GM21528 (cell line): ENCODE measurements at regions not wholly inside any gene's neighbourhood (a gene's known extent, or its start where the extent isn't known, plus 50 kb on each side); places are given as distances from the start of the nearest gene placed in this dataset.
A peak's percentile ranks its signal among the peaks of the same experiment; 100 is the strongest.

Experiments used
- ATAC-seq: cut with Tn5 transposase; IDR thresholded peaks from one replicate; pipeline ENCODE4 v1.9.1; 2021; ENCODE audit warnings: mild to moderate bottlenecking, moderate library complexity; ENCODE audit not compliant: unreplicated experiment, low FRiP score

DNA sequence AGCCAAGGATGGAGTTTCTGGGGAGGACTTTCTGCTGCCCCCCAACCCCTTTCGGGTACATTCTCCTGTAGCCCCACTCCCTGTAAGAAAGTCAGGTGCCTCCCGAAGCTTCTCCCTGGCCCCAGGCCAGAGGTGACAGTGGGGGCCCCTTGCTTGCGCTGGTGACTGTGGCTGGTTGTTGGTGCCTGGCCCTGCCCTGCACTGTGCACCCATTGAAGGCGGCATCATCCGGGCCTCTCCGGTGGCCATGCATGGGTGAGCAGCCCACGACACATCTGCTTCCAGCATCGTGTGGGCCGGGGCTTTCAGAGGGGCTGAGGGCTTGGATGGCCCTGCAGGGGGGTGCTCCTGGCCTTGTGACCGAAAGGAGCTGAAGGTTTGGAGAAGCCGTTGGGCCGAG lies 297.0 kb downstream of the SEC14L1 start:
- no peak for ATAC-seq

DNA sequence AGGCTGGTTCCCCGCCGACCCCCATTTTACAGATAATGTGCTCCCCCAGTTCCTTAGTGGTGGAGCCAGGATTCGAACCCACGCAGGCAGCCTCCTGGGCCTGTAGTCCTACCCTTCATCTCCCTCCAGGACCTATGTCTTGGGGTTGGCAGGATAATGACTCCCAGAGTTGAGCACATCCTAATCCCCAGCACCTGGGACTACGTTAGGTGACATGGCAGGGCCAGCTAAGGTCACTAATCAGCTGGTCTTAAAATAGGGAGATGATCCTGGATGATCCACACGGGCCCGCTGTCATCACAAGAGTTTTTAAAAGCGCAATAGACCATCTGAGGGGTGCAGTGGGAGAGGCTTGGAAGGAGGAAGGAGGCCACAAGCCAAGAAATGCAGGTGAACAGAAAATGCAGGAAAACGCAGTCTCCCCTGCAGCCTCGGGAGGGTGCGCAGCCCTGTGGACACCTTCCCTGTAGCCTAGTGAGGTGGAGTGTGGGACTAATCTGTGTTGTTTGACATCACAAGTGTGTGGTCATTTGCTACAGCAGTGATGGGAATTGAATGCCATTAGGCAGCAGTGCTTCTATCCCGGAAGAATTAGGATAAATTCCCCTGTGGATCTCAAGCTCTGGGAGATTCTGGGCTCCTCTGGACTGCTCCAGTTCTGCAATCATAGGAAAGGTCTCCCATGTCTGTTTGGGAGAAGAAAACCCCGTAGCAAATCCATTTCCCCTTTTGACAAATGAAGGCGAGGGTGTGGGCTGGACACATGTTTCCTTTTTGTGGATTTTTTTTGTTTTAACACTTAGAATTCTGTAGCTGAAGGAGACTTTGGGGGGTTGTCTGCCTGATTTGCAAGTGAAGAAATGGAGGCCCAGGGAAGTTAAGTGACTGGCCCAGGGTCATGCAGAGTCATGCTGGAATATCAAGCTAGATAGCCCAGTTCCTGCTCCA lies 297.7 kb downstream of the SEC14L1 start:
- no peak for ATAC-seq

DNA sequence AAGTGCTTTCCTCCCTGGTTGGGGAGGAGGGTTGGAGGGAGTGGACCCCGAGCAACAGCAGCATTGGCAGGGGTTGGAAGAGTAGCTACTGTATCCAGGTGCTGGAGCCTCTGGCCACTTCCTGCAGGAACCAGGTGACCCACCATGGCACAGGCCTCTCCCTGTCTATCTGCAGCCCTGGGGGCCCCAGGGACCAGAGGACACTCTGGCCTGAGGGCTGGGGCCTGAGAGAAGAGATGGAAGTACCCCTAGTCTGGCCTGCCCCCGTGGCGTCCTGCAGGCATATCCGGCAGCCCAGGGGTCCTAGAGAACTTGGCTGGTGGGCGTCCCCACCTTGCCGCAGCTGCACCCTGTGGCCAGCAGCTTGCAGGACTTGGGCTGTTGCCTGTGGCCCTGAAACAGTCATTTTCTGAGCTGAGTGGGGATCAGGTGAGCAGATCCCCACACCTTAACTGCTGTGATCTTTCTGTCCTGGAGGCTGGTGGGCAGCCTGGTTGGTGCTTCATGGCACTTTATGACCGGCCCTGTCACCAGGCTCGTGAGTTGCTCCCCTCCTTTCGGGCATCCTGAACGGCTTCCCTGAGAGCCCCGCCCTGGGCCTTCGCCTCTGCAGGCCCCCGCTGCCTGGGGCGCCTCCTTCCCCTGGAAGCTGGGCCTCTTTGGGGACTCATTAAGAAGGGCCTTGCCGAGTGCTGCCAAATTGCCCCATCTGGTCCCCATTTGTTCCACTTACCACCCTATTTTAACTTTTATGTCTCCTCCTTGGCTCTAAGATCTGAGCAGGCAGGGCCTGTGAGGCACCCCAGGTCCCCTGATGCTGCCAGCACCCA lies 298.6 kb downstream of the SEC14L1 start:
- no peak for ATAC-seq

DNA sequence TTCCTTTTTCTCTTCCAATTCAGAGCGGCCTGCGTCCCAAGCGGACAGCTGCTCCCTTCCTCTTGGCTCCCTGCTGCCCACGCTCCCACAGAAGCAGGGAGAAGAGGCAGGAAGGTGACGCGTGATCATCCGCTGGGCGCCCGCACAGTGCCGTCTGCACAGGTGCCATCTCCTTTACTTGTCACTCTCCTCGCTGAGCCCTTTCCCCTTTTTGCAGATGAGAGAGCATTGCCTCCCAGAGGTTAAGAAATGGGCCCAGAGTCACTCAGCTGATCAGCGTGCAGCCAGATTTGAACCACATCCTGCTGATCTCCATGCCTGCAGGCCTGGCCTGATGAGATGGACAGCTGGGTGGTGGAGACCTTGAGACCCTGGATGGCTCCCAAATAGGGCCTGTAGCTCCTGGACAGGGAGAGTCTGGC lies 299.8 kb downstream of the SEC14L1 start:
- no peak for ATAC-seq

DNA sequence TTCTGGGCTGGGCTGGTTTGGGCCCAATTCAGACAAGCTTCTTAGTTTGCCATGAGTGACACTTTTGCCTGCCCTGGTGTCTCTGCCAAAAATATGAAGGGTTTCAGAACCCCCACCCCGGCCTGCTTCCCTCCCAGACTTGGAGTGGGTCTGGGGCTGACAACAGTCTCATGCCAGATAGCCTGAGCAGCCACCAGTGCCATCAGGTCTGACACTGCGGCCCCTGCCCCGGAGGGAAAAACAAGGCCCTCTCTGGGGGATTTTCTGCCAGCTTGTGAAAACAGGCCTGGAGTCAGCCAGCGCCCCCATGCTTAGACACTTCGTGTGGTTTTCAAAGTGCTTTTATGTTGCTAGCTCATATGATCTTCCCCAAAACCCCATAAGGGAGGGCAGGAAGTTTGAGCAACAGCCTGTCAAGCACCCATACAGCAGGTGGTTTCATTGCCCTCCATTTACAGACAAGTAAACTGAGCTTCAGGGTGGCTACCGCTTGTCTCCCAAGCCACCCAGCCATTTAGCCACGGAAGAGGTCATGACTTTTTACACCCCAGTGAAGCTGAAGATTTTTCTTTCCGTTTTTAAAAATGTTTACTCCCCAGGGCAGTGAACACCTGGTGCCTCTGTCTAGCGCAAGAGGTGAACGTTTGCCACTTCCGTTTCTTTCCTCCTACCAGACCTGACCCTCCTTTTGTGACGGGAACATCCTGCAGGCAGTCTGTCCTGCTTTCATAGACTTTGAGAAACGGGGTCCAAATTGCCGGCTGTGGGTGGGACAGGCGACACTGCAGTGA lies 300.6 kb downstream of the SEC14L1 start:
- ATAC-seq, result peak; percentile 40

DNA sequence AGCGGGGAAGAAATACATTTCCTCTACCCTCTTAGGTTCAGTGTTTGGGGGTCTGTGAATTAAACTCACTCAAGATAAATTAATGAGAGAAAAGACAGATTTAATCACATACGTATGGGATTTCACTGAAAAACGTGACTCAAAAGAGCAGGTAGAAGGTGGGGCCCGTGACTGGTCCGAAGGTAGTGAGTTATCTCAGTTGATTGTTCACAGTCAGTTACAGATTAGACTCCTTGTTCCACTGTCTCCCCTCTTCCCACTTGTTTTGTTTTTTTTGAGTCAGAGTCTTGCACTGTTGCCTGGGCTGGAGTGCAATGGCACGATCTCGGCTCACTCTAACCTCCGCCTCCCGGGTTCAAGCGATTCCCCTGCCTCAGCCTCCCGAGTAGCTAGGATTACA lies 301.2 kb downstream of the SEC14L1 start:
- ATAC-seq, result no peak

DNA sequence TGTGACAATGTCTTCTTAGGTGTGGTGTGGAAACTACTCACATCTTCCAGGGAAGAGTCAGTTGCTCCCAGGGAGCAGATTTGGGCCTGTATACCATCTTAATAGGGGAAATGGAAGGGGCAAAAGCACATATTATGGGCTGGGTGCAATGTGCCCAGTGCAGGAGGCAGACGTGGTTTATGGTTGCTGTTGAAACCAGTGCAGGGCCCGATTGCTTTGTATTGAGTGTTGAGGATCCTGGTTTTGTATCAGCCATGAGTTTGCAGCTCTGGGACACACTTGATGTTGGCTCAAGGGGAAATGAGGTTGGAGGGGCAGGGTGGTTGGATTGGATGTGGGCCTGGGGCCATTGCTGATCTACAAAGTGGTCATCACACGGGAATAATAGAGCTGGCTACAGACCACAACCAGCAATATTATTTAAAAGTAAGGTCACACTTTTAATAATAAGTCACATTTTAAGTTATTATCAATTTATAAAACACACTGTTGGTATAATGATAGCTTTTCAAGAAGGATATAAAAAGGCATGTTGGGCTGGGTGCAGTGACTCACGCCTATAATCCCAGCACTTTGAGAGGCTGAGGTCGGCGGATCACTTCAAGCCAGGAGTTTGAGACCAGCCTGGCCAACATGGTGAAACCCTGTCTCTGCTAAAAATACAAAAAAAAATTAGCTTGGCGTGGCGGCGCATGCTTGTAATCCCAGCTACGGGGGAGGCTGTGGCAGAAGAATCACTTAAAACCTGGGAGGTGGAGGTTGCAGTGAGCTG lies 302.4 kb downstream of the SEC14L1 start:
- ATAC-seq, result no peak

DNA sequence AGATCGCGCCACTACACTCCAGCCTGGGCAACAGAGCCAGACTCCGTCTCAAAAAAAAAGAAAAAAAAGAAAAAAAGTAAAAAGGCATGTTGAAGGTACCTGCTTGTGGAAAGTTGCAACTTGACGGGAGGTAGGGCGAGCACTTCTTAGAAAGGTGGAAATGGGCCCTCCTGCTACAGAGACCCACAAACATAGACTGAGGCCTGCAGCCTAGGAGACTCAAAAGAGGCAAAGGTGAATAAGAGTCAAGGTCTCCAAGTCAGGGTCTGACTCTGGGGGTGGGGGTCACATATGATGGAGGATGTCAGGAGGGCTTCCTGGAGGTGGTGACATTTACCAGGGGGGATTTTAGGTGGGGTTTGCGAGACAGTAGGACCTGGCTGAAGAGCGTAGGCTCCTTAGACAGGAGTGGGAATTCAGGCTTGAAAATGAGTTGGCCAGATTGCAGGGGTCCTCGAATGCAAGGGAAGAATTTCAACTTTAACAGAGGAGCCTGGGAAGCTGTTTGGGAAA lies 303.0 kb downstream of the SEC14L1 start:
- ATAC-seq, result no peak

DNA sequence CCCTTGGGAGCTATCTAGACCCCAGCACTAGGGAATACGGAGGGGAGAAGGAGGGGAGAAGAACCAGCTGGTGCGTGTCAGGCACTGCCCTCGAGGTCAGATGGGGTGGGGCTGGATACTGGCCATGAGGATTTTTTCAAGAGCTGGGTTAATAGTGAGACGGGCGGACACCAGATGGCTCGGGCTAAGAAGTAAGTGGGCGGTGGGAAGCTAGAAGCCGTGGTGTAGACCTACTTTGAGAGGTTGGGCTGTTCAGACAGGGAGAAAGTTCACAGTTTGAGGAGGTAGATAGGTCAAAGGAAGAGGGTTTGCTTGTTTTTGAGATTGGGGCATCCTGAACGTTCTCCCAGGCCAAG lies 303.8 kb downstream of the SEC14L1 start:
- no peak for ATAC-seq

DNA sequence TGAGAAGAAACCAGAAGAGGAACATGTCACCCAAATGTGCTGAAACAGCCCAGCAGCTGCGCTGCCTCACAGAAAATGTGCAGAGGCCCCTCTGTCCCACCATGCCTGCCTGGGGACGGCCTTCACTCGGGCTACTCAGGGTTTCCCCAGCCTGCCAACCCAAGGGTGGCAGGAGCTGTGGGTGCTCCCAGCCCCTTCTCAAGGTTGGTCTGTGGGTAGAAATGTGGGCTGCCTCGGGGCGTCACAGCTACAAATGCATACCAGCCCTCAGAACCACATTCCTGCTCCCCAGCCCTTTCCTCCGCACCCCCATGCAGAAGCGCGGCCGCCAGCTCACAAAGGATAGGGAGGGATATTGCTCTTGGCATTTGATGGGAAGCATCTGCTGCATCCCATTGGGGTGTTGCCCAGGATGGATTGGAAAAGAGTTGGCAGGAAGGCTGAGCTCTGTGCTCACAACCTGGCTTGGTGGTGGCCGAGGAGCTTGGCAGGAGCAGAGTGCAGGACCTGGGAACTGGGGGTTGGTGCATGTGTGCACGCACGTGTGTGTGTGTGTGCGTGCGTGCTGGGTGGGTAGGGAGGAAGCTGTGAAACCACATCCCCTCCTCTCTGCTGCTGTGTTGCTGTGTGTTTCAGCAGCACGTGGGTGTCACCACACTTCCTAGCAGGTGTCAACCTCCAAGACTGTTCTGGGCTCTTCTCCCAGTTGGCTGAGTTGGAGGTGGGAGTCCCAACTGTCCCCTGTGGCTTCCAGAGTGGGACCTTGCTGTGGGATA lies 304.4 kb downstream of the SEC14L1 start:
- ATAC-seq, result no peak

DNA sequence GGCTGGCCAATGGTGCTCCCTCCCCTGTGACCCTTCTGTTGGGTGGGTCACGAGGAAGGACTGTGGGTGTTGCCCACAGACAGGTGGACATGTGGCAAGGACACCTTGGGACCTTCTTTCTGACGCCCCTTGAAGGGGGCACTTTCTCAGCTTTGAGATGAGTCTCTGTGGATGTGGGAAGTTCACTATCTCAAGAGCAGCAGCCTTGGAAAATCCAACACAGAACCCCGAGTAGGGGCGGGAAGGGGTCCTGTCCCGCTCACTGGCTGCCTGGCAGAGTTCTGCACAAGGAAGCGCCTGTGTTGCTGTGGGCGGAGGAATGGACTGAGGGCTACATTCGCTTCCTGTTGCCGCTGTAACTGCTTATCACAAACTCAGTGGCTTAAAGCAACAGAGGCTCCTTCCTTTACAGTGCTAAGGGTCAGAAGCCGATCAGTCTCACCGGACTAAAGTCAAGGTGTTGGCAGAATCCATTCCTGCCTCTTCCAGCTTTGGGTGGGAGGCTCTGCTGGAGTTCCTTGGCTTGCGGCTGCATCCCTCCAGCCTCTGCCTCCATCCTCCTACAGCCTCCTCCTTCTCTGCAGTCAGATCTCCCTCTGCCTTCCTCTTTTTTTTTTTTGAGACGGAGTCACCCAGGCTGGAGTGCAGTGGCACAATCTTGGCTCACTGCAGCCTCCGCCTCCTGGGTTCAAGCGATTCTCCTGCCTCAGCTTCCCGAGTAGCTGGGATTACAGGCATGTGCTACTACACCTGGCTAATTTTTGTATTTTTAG lies 305.2 kb downstream of the SEC14L1 start:
- no peak for ATAC-seq

DNA sequence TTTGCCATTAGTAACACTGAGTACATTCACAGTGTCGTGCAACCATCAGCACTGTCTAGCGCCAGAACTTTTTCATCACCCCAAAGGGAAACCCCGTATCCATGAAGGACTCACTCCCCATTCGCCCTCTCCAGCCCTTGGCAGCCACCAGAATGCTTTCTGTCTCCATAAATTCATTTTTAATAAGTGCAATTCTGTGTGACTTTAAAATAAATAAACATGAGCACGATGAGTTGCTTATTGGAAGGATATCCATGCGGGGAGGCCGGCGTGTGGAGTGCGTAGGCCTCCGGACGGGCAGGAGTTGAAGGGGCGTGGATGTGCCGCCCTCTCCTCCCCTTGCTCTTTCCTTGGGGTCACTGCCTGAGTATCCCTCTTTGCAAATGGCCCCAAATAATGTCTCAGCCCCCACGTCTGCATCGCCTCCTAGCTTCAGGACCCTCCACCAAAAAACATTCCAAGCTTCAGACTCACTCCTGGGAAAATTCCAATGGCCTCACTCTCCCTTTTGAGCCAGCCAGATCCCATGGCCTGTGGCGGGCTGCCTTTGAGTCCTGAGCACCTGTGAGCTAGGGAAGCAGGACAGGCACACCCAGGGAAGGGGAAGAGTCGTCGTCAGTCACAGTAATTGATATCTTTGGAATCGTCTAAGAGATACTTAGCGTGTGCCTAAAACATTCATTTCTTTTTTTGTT lies 306.3 kb downstream of the SEC14L1 start:
- ATAC-seq, result no peak

DNA sequence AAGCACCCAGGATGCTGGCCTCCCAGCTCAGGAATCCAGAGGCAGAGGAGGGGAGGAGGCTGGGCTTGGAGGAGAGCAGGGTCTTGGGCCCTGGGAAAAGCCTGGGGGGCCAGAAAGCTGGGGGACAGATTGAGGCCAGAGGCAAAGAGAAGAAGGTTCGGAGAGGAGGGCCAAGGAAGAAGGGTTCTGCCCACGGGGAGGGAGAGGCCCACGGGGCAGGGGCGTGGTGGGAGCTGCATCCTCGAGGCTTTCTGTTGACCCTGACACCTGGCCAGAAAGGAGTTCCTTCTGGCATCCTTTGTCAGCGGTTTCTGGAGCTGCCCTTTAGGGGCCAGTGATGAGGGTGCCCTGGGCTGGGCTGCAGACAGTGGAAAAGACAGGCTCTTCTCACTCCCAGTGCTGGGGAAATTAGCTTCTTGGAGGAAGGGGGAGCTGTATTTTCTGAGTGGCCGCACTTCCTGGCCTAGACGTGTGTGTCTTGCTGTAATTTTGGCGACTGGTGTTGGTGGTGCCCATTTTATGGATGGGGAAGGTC lies 308.7 kb downstream of the SEC14L1 start:
- ATAC-seq, result no peak

DNA sequence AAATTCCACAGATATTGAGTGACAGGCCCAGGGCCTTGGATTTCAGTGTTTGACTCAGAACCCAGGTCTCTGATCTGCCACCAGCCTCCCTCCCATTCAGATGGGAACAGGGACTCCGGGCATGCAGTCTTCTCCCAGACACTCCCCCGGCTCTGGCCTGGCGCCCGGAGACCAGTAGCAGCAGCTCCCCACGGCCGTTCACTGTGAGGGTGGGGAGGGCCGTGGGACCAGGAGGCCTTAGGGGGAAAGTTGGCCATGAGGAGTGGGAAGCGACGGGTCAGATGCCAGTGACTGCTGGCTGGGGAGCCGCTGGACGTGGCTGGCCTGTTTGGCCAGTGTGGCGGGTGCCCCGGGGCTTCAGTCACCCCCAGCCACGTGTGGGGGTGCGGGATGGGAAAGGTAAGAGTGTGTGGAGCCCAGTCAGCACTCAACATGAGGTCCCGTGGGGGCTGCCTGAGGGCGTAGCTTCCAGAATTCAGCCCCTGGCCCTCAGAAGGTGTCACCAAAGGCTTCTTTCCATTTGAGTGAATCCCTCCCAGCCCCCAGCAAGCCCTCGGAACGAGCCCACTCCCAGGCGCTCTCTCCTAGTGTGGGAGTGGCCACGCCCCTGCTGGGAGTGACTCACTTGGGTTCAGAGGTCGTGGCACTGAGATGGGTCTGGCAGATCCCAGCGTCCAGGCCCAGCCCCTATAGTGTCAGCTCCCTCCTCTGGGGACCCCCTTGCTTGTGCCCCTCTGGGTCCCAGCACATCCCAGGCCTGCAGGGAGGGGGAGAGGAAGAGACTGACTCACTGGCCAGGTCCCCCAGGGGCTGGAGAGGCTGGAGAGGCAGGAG lies 309.4 kb downstream of the SEC14L1 start:
- no peak for ATAC-seq

DNA sequence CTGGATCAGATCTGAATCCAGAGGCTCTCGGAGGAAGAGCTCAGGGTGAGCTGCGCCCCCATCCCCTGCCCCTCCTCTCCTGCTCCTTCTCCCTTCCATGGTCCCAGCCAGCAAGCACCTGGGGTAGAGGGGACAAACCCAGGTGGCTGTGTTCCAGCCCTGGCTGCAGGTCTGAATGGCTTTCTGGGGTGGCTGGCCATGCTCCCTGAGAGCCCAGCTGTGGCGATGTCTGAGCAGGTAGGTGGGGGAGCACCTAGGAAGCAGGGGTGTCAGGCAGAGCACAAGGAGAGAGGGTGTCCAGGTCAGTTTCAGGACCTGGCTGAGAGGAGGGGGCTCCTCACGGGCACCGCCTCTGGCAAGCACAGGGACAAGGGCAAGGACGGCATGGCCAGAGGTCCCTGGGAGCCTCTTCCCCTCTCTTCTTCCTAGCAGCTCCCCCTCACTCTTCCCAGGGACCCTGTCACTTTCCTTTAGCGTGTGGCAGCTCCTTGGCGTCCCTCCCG lies 310.0 kb downstream of the SEC14L1 start:
- ATAC-seq, result no peak

DNA sequence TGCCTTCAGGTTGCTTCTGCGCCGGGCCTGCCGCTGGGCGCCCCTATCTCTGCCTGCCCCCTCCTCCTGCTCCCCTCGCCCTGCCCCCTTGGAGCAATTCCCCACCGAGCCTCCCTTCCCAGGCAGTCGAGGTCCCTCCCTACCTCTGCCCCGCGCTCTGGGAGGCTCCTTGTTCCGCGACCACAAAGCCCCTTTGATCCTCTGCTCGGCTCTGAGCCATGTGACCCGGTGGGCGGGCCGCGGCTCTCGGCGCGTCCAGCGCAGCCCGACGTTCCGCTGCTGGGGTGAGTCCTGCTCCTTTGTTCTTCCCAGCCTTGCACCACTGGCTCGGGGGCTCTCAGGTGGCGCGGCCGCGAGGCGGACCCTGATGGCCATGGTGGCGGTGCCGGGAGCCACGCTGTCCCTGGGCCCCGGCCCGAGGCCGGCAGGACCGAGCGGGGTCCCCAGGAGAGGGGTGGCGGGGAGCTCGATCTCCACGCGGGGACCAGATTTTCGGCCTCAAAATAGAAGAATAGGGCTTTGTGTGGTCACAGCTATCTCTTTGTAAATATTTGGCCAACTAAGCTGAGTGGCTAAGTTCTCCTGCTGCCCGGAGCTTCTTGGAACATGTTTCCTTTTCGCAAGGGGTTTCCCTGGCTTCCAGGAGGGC lies 310.6 kb downstream of the SEC14L1 start:
- no peak for ATAC-seq
